GM23248 (cell line): ENCODE measurements at regions not wholly inside any gene's neighbourhood (a gene's known extent, or its start where the extent isn't known, plus 50 kb on each side); places are given as distances from the start of the nearest gene placed in this dataset.

ENCODE experiments used
- DNase-seq: peaks from one replicate; pipeline ENCODE4 v3.0.0-alpha.2; 2015
- H2AFZ ChIP-seq: fragments of 200-600 bp; sonication (generic); 2 replicates; pipeline ENCODE4 v1.6.1; 2016; ENCODE audit warnings: antibody characterized with exemption
- H3F3A ChIP-seq: fragments of 200-600 bp; sonication (generic); 2 replicates; pipeline ENCODE4 v1.6.1; 2016; ENCODE audit warnings: mild to moderate bottlenecking, antibody characterized with exemption, mixed run types; ENCODE audit not compliant: insufficient read depth
- H3K27ac ChIP-seq: fragments of 200-600 bp; sonication (generic); 2 replicates; pipeline ENCODE4 v1.5.1; 2016; ENCODE audit warnings: mild to moderate bottlenecking
- H3K27me3 ChIP-seq: fragments of 200-600 bp; sonication (generic); replicated peaks from 2 replicates; pipeline ENCODE4 v1.6.1; 2016; ENCODE audit warnings: mild to moderate bottlenecking; ENCODE audit not compliant: insufficient read depth
- H3K36me3 ChIP-seq: fragments of 200-600 bp; sonication (generic); 2 replicates; pipeline ENCODE4 v1.6.1; 2016; ENCODE audit warnings: low read depth, mild to moderate bottlenecking
- H3K4me1 ChIP-seq: fragments of 200-600 bp; sonication (generic); 2 replicates; pipeline ENCODE4 v1.6.1; 2016; ENCODE audit warnings: mild to moderate bottlenecking; ENCODE audit not compliant: insufficient read depth
- H3K4me2 ChIP-seq: fragments of 200-600 bp; sonication (generic); one replicate; pipeline ENCODE4 v1.6.1; 2016; ENCODE audit warnings: mild to moderate bottlenecking; ENCODE audit not compliant: unreplicated experiment
- H3K4me3 ChIP-seq: fragments of 200-600 bp; sonication (generic); 2 replicates; pipeline ENCODE4 v1.5.1; 2016; ENCODE audit warnings: mild to moderate bottlenecking
- H3K79me2 ChIP-seq: fragments of 200-600 bp; sonication (generic); 2 replicates; pipeline ENCODE4 v1.6.1; 2016; ENCODE audit warnings: mild to moderate bottlenecking; ENCODE audit not compliant: insufficient read depth
- H3K9ac ChIP-seq: fragments of 200-600 bp; sonication (generic); 2 replicates; pipeline ENCODE4 v1.6.1; 2016; ENCODE audit warnings: mild to moderate bottlenecking
- H3K9me2 ChIP-seq: fragments of 200-600 bp; sonication (generic); 2 replicates; pipeline ENCODE4 v1.6.1; 2016; ENCODE audit warnings: mixed run types, mild to moderate bottlenecking, moderate library complexity; ENCODE audit not compliant: insufficient read depth
- H3K9me3 ChIP-seq: fragments of 200-600 bp; sonication (generic); one replicate; pipeline ENCODE4 v1.6.1; 2017; ENCODE audit warnings: low read depth
- H4K20me1 ChIP-seq: fragments of 200-600 bp; sonication (generic); 2 replicates; pipeline ENCODE4 v1.6.0; 2016; ENCODE audit not compliant: insufficient read depth
- EZH2 ChIP-seq: fragments of 200-600 bp; sonication (generic); IDR thresholded peaks from 2 replicates; pipeline ENCODE4 v1.6.1; 2018; ENCODE audit warnings: antibody characterized with exemption, mild to moderate bottlenecking; ENCODE audit not compliant: insufficient read depth, poor library complexity, severe bottlenecking
- EZH2phosphoT487 ChIP-seq: fragments of 200-600 bp; sonication (generic); IDR thresholded peaks from 2 replicates; pipeline ENCODE4 v1.6.1; 2018; ENCODE audit warnings: antibody characterized with exemption, moderate library complexity, mild to moderate bottlenecking, low read depth; ENCODE audit not compliant: insufficient read depth
- WGBS, 2 experiments: methylation state at CpG; one replicate each; pipeline ENCODE4 v1.1.6; 2015 to 2017; ENCODE audit warnings: low lambda C conversion rate in 2 of 2, low coverage in 1 of 2; ENCODE audit errors: missing lambda C conversion rate in 2 of 2; 5-methylcytosine and 5-hydroxymethylcytosine counted together
- in situ Hi-C: fragments of 300-500 bp; cut with MboI; formaldehyde crosslinking; loops from 2 replicates; pipeline ENCODE4 v1.15.0; 2020

DNA sequence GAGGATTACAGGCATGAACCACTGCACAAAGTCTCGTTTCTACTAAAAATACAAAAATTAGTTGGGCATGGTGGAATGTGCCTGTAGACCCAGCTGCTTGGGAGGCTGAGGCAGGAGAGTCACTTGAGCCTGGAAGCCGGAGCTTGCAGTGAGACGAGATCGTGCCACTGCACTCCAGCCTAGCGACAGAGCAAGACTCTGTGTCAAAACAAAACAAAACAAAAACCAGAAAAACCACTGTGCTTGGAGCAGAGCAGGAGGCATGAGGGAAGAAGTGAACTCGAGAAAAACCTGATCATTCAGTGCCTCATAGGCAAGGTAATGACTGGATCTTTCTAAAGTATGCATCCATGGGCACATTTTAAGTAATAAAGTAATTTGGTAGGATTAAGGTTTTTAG, 487.8 kb downstream of the KCNH5 start:
- no peak for DNase-seq
- no peak overlapping the region for H3K9ac ChIP-seq
- H3K4me3 ChIP-seq: no peak overlapping the region
- no peaks in the 10 kb centered on the region for H3F3A ChIP-seq
- H3K36me3 ChIP-seq: no peaks in the 10 kb centered on the region
- no peaks in the 10 kb centered on the region for H3K9me3 ChIP-seq
- in situ Hi-C loops: no loop called here
- no peaks in the 10 kb centered on the region for H3K79me2 ChIP-seq
- TF ChIP-seq EZH2phosphoT487: no peak
- no peak for TF ChIP-seq EZH2
- WGBS, 2 experiments: 41% methylated on average over 6 of the region's 6 CpGs
- H3K27ac ChIP-seq: no peak overlapping the region
- no peak overlapping the region for H3K4me2 ChIP-seq
- H4K20me1 ChIP-seq: no peaks in the 10 kb centered on the region
- no peaks in the 10 kb centered on the region for H3K27me3 ChIP-seq
- H3K4me1 ChIP-seq: no peaks in the 10 kb centered on the region
- H3K9me2 ChIP-seq: no peaks in the 10 kb centered on the region
- no peak overlapping the region for H2AFZ ChIP-seq

DNA sequence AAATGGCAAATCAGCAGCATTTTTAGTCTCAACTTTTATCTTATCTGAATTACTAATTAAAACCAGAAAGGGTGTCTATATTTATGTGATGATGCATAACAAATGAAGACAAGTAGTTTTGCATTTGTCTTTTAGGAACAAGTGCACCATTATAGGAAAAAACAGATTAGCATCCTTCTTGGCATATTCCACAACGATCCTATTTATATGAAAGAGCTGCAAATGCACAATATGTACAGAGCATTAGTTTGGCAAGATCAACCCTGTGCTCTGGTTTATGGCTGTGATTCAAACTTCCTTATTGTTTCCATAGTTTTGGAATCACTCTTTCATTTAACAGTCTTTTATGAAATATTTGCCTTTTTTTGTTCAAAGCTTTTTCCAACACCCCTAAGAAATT, 486.8 kb downstream of the KCNH5 start:
- Histone ChIP-seq H2AFZ (no peak overlapping the region), H3K4me1 (no peaks in the 10 kb centered on the region), H3K4me3 (no peak overlapping the region), H3K9ac (no peak overlapping the region), H3K36me3 (no peaks in the 10 kb centered on the region), H3K4me2 (no peak overlapping the region), H3K9me3 (no peaks in the 10 kb centered on the region), H3K79me2 (no peaks in the 10 kb centered on the region), H3F3A (no peaks in the 10 kb centered on the region), H3K9me2 (no peaks in the 10 kb centered on the region), H3K27ac (no peak overlapping the region), H4K20me1 (no peaks in the 10 kb centered on the region), H3K27me3 (no peaks in the 10 kb centered on the region)
- in situ Hi-C loops: no loop called here
- no peak for DNase-seq
- WGBS, 2 experiments: 0 to 4% methylated on average over 1 of the region's 1 CpG
- TF ChIP-seq EZH2phosphoT487 (no peak), EZH2 (no peak)

DNA sequence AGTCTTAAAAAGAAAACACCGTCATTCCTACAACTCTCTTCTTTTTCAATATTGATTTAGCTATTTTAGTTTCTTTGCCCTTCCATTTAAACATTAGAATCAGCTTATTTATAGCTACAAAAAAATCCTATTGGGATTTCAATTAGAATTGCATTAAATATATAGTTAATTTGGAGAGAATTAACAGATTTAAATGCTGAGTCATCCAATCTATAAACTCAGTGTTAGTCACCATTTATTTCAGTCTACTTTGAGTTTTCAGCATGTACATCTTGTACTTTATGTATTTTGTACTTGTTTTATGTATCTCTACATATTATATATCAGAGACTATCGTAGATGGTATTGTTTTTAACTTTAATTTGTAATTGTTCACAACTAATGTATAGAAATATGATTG, 460.0 kb downstream of the KCNH5 start:
- Histone ChIP-seq H3K79me2 (no peaks in the 10 kb centered on the region), H3K27me3 (no peaks in the 10 kb centered on the region), H3K9ac (no peak overlapping the region), H3K4me1 (no peaks in the 10 kb centered on the region), H3F3A (no peaks in the 10 kb centered on the region), H3K36me3 (no peaks in the 10 kb centered on the region), H3K27ac (no peak overlapping the region), H3K9me2 (no peaks in the 10 kb centered on the region), H4K20me1 (no peaks in the 10 kb centered on the region), H3K4me2 (no peak overlapping the region), H2AFZ (no peak overlapping the region), H3K4me3 (no peak overlapping the region), H3K9me3 (no peaks in the 10 kb centered on the region)
- TF ChIP-seq EZH2phosphoT487: no peak
- TF ChIP-seq EZH2: no peak
- 12 to 19% methylated on average over 2 of the region's 2 CpGs for WGBS, 2 experiments
- no peak for DNase-seq
- in situ Hi-C loops: no loop called here

DNA sequence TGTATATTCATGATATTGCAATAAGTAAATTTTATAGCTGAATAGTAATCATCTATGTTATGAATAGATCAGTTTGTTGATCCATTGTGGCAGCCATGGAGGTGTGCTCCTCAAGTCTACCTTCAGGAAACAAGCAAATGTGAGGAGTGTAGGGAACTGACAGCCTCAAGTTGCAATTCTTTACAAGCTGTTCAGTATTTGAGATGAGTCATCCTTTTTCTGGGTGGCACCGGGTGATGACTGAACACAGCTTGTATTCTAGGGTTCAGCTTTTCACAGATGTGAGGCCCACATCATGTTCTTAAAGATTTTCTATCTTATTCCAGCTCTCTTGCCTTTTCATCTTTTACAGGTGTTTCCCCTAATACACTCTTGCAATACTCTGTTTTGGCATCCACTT, 452.4 kb downstream of the KCNH5 start:
- Histone ChIP-seq H3K27ac (no peak overlapping the region), H3K9me2 (no peaks in the 10 kb centered on the region), H3K4me2 (no peak overlapping the region), H3K4me3 (no peak overlapping the region), H3K4me1 (no peaks in the 10 kb centered on the region), H3K9ac (no peak overlapping the region), H3F3A (no peaks in the 10 kb centered on the region), H3K36me3 (no peaks in the 10 kb centered on the region), H3K9me3 (no peaks in the 10 kb centered on the region), H2AFZ (no peak overlapping the region), H3K27me3 (no peaks in the 10 kb centered on the region), H3K79me2 (no peaks in the 10 kb centered on the region), H4K20me1 (no peaks in the 10 kb centered on the region)
- no peak for DNase-seq
- in situ Hi-C loops: no loop called here
- 60 to 68% methylated on average over 1 of the region's 1 CpG for WGBS, 2 experiments
- no peak for TF ChIP-seq EZH2
- no peak for TF ChIP-seq EZH2phosphoT487

DNA sequence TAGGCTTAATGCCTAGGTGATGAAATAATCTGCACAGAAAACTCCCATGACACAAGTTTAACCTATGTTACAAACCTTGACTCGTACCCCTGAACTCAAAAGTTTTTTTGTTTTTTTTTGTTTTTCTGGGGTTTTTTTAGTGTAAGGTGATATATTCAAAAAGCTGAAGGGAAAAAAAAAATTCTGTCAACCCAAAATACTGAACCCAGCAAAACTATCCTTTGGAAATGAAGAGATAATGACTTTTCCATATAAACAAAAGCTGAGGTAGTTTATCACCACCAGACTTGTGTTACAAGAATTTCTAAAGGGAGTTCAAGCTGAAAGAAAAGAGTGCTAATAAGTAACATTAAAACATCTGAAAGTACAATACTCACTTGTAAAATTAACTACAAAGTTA, 448.1 kb downstream of the KCNH5 start:
- Histone ChIP-seq H3K9me2 (no peaks in the 10 kb centered on the region), H3K27me3 (no peaks in the 10 kb centered on the region), H3K4me1 (no peaks in the 10 kb centered on the region), H3K9ac (no peak overlapping the region), H3K9me3 (no peaks in the 10 kb centered on the region), H3K4me3 (no peak overlapping the region), H3K79me2 (no peaks in the 10 kb centered on the region), H3K36me3 (no peaks in the 10 kb centered on the region), H3F3A (no peaks in the 10 kb centered on the region), H3K4me2 (no peak overlapping the region), H3K27ac (no peak overlapping the region), H4K20me1 (no peaks in the 10 kb centered on the region), H2AFZ (no peak overlapping the region)
- no peak for TF ChIP-seq EZH2
- TF ChIP-seq EZH2phosphoT487: no peak
- DNase-seq: no peak
- 27 to 43% methylated on average over 1 of the region's 1 CpG for WGBS, 2 experiments
- in situ Hi-C loops: no loop called here
